ENCODE measurements at regions not wholly inside any gene's neighbourhood (a gene's known extent, or its start where the extent isn't known, plus 50 kb on each side); places are given as distances from the start of the nearest gene placed in this dataset.
"Not testable (repeated sequence)": the region's sequence is repeated elsewhere in the genome, so short reads cannot be mapped to it uniquely, and the experiment has no call there.

GRCh38 chr14:105682442-105682841, 156.1 kb downstream of the TMEM121 start:
- not testable (repeated sequence) for TF ChIP-seq CTCF, POLR2A (IDR thresholded peaks at IDR 0.05)

Measured in heart left ventricle (tissue), 13 donors.